PC-9 (cell line): ENCODE measurements at regions not wholly inside any gene's neighbourhood (a gene's known extent, or its start where the extent isn't known, plus 50 kb on each side); places are given as distances from the start of the nearest gene placed in this dataset.

Experiments used
- BruUV-seq: library from RNA; stranded (reverse); fragments of 400-500 nt; replicated peaks from 2 replicates; lab custom pipeline; 2021; lab: Mats Ljungman, UMichigan
- CTCF ChIA-PET: fragments of 300-600 bp; sonication (Branson Sonifier 250); formaldehyde crosslinking; loops from one replicate; lab custom pipeline; 2022; ENCODE audit warnings: antibody characterized with exemption; lab: Charles Lee
- POLR2A ChIA-PET: fragments of 300-600 bp; sonication (Branson Sonifier 250); formaldehyde crosslinking; loops from one replicate; lab custom pipeline; 2022; ENCODE audit warnings: antibody characterized with exemption; ENCODE audit not compliant: unreplicated experiment; lab: Charles Lee
- DNase-seq, 2 experiments: peaks; one replicate each; pipeline versions ENCODE4 v3.0.0 to v3.0.0-alpha.2; 2015 to 2022; ENCODE audit warnings: mixed read lengths in 1 of 2
- H2AFZ ChIP-seq: fragments of 200-600 bp; sonication (generic); 2 replicates; pipeline ENCODE4 v1.8.1; 2017; ENCODE audit warnings: antibody characterized with exemption
- H3F3A ChIP-seq: fragments of 200-600 bp; sonication (generic); 2 replicates; pipeline ENCODE4 v1.8.1; 2017; ENCODE audit warnings: antibody characterized with exemption, mild to moderate bottlenecking, low read depth; ENCODE audit not compliant: insufficient read depth
- H3K27ac ChIP-seq: fragments of 200-600 bp; sonication (generic); 2 replicates; pipeline ENCODE4 v1.6.1; 2016; ENCODE audit warnings: mixed run types
- H3K27me3 ChIP-seq: fragments of 200-600 bp; sonication (generic); 2 replicates; pipeline ENCODE4 v1.6.1; 2016; ENCODE audit warnings: low read depth, mixed run types; ENCODE audit not compliant: insufficient read depth
- H3K36me3 ChIP-seq: fragments of 200-600 bp; sonication (generic); 2 replicates; pipeline ENCODE4 v1.6.1; 2016; ENCODE audit warnings: low read depth, mixed run types
- H3K4me1 ChIP-seq: fragments of 200-600 bp; sonication (generic); replicated peaks from 2 replicates; pipeline ENCODE4 v1.6.1; 2016; ENCODE audit warnings: mixed run types; ENCODE audit not compliant: insufficient read depth
- H3K4me2 ChIP-seq: fragments of 200-600 bp; sonication (generic); 2 replicates; pipeline ENCODE4 v1.6.1; 2017; ENCODE audit warnings: mixed run types
- H3K4me3 ChIP-seq: fragments of 200-600 bp; sonication (generic); 2 replicates; pipeline ENCODE4 v1.6.1; 2016; ENCODE audit warnings: mixed run types
- H3K79me2 ChIP-seq: fragments of 200-600 bp; sonication (generic); 2 replicates; pipeline ENCODE4 v1.6.1; 2017; ENCODE audit warnings: low read depth, mixed run types
- H3K9me2 ChIP-seq: fragments of 200-600 bp; sonication (generic); 2 replicates; pipeline ENCODE4 v1.8.1; 2017; ENCODE audit warnings: mild to moderate bottlenecking; ENCODE audit not compliant: insufficient read depth
- H3K9me3 ChIP-seq: fragments of 200-600 bp; sonication (generic); 2 replicates; pipeline ENCODE4 v1.8.1; 2016; ENCODE audit warnings: low read depth; ENCODE audit not compliant: insufficient read depth
- H4K20me1 ChIP-seq: fragments of 200-600 bp; sonication (generic); 2 replicates; pipeline ENCODE4 v1.8.1; 2017; ENCODE audit not compliant: insufficient read depth
- EZH2 ChIP-seq: fragments of 200-600 bp; sonication (generic); IDR thresholded peaks from 2 replicates; pipeline ENCODE4 v1.8.0; 2017; ENCODE audit warnings: antibody characterized with exemption, low read depth
- intact Hi-C: fragments of 100-400 bp; cut with micrococcal nuclease; formaldehyde crosslinking; loops from one replicate; pipeline ENCODE4 v1.10.0; 2022; ENCODE audit not compliant: unreplicated experiment
- TF ChIP-seq, protein P1 (sequence below): fragments of 200-600 bp; sonication (generic); conservative IDR thresholded peaks from 2 replicates; pipeline ENCODE4 v1.6.1; 2017; ENCODE audit warnings: mixed run types, antibody characterized with exemption, mild to moderate bottlenecking, moderate library complexity

- intact Hi-C loops, result no loop called here
- Histone ChIP-seq H3K9me2 (no peaks in the 10 kb centered on the region), H3K4me3 (no peak overlapping the region), H3K79me2 (no peaks in the 10 kb centered on the region), H2AFZ (no peak overlapping the region; the same call in 1 of the 2 replicates), H3K4me1 (no peaks in the 10 kb centered on the region), H3K4me2 (no peak overlapping the region), H3K27me3 (no peaks in the 10 kb centered on the region), H3F3A (no peaks in the 10 kb centered on the region), H3K27ac (no peak overlapping the region), H4K20me1 (no peaks in the 10 kb centered on the region), H3K36me3 (no peaks in the 10 kb centered on the region), H3K9me3 (no peaks in the 10 kb centered on the region)
- POLR2A ChIA-PET, result no interaction called here
- no TSS peak for BruUV-seq
- no peak for DNase-seq
- TF ChIP-seq, protein P1, sequence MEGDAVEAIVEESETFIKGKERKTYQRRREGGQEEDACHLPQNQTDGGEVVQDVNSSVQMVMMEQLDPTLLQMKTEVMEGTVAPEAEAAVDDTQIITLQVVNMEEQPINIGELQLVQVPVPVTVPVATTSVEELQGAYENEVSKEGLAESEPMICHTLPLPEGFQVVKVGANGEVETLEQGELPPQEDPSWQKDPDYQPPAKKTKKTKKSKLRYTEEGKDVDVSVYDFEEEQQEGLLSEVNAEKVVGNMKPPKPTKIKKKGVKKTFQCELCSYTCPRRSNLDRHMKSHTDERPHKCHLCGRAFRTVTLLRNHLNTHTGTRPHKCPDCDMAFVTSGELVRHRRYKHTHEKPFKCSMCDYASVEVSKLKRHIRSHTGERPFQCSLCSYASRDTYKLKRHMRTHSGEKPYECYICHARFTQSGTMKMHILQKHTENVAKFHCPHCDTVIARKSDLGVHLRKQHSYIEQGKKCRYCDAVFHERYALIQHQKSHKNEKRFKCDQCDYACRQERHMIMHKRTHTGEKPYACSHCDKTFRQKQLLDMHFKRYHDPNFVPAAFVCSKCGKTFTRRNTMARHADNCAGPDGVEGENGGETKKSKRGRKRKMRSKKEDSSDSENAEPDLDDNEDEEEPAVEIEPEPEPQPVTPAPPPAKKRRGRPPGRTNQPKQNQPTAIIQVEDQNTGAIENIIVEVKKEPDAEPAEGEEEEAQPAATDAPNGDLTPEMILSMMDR, result no peak
- no peak for TF ChIP-seq EZH2
- CTCF ChIA-PET, result no interaction called here
These were observed 186.7 kb downstream of the BMP2 start for GRCh38 chr20:6954219-6954618.

- H3K9me3 ChIP-seq, result no peaks in the 10 kb centered on the region
- no peak for DNase-seq
- H3K4me1 ChIP-seq, result no peaks in the 10 kb centered on the region
- no peak for TF ChIP-seq EZH2
- TF ChIP-seq, protein P1, result no peak
- H2AFZ ChIP-seq, result no peak overlapping the region
- ChIA-PET POLR2A (no interaction called here), CTCF (no interaction called here)
- no peaks in the 10 kb centered on the region for H3K36me3 ChIP-seq
- intact Hi-C loops, result no loop called here
- H3K27ac ChIP-seq, result no peak overlapping the region
- H4K20me1 ChIP-seq, result no peaks in the 10 kb centered on the region
- no peak overlapping the region for H3K4me3 ChIP-seq
- no peaks in the 10 kb centered on the region for H3K9me2 ChIP-seq
- H3K79me2 ChIP-seq, result no peaks in the 10 kb centered on the region
- no peaks in the 10 kb centered on the region for H3F3A ChIP-seq
- H3K4me2 ChIP-seq, result no peak overlapping the region
- no peaks in the 10 kb centered on the region for H3K27me3 ChIP-seq
- BruUV-seq, result no TSS peak
These were observed 188.6 kb downstream of the BMP2 start for GRCh38 chr20:6956056-6956455.

GRCh38 chr20:6956574-6956973 is 189.1 kb downstream of the BMP2 start:
- intact Hi-C loops, result no loop called here
- Histone ChIP-seq H2AFZ (no peak overlapping the region), H3K27me3 (no peaks in the 10 kb centered on the region), H3K4me1 (no peaks in the 10 kb centered on the region), H3K36me3 (no peaks in the 10 kb centered on the region), H3F3A (no peaks in the 10 kb centered on the region), H4K20me1 (no peaks in the 10 kb centered on the region), H3K9me3 (no peaks in the 10 kb centered on the region), H3K4me2 (no peak overlapping the region), H3K79me2 (no peaks in the 10 kb centered on the region), H3K9me2 (no peaks in the 10 kb centered on the region), H3K27ac (no peak overlapping the region), H3K4me3 (no peak overlapping the region)
- ChIA-PET CTCF (no interaction called here), POLR2A (no interaction called here)
- TF ChIP-seq, protein P1, result no peak
- no peak for TF ChIP-seq EZH2
- no peak for DNase-seq
- no TSS peak for BruUV-seq
